ENCODE measurements at regions not wholly inside any gene's neighbourhood (a gene's known extent, or its start where the extent isn't known, plus 50 kb on each side); places are given as distances from the start of the nearest gene placed in this dataset.
"Not testable (repeated sequence)": the region's sequence is repeated elsewhere in the genome, so short reads cannot be mapped to it uniquely, and the experiment has no call there.

- Mint-ChIP-seq H3K4me3 (no peak overlapping the region), H3K27ac (no peak overlapping the region), H3K9me3 (no peaks in the 10 kb centered on the region), H3K4me1 (no peaks in the 10 kb centered on the region), H3K36me3 (no peaks in the 10 kb centered on the region), H3K27me3 (no peaks in the 10 kb centered on the region)
- POLR2A ChIA-PET = no interaction called here
- DNase-seq (no peak), ATAC-seq (ENCODE audit: low read depth) (no peak)
Observed at GRCh38 chr3:98690876-98691275, 72.3 kb upstream of the ST3GAL6 start.

- no peak for DNase-seq
- no peak for ATAC-seq (ENCODE audit: low read depth)
- POLR2A ChIA-PET = no interaction called here
- H3K4me3 Mint-ChIP-seq = no peak overlapping the region
- H3K27ac Mint-ChIP-seq = no peak overlapping the region
- no peaks in the 10 kb centered on the region for H3K4me1 Mint-ChIP-seq
- no peaks in the 10 kb centered on the region for H3K27me3 Mint-ChIP-seq
- no peaks in the 10 kb centered on the region for H3K9me3 Mint-ChIP-seq
- no peaks in the 10 kb centered on the region for H3K36me3 Mint-ChIP-seq
Observed at GRCh38 chr3:98691897-98692296, 71.2 kb upstream of the ST3GAL6 start.

GRCh38 chr3:98692787-98693473 is 70.2 kb upstream of the ST3GAL6 start:
- H3K4me3 Mint-ChIP-seq = no peak overlapping the region
- no peak overlapping the region for H3K27ac Mint-ChIP-seq
- POLR2A ChIA-PET = no interaction called here
- no peaks in the 10 kb centered on the region for H3K4me1 Mint-ChIP-seq
- no peaks in the 10 kb centered on the region for H3K36me3 Mint-ChIP-seq
- DNase-seq (no peak), ATAC-seq (ENCODE audit: low read depth) (no peak)
- H3K9me3 Mint-ChIP-seq = no peaks in the 10 kb centered on the region
- no peaks in the 10 kb centered on the region for H3K27me3 Mint-ChIP-seq

GRCh38 chr3:98695796-98696195 is 67.3 kb upstream of the ST3GAL6 start:
- ATAC-seq (ENCODE audit: low read depth) (no peak), DNase-seq (no peak)
- POLR2A ChIA-PET = no interaction called here
- no peak overlapping the region for H3K4me3 Mint-ChIP-seq
- H3K4me1 Mint-ChIP-seq = no peaks in the 10 kb centered on the region
- H3K36me3 Mint-ChIP-seq = no peaks in the 10 kb centered on the region
- no peak overlapping the region for H3K27ac Mint-ChIP-seq
- H3K9me3 Mint-ChIP-seq = no peaks in the 10 kb centered on the region
- H3K27me3 Mint-ChIP-seq = no peaks in the 10 kb centered on the region

GRCh38 chr3:98696296-98696695 is 66.8 kb upstream of the ST3GAL6 start:
- H3K27me3 Mint-ChIP-seq; H3K27ac Mint-ChIP-seq; H3K36me3 Mint-ChIP-seq; H3K9me3 Mint-ChIP-seq; POLR2A ChIA-PET; H3K4me3 Mint-ChIP-seq; DNase-seq; ATAC-seq (ENCODE audit: low read depth); H3K4me1 Mint-ChIP-seq: not testable (repeated sequence)

- Mint-ChIP-seq H3K27ac (no peak overlapping the region), H3K4me3 (no peak overlapping the region), H3K36me3 (no peaks in the 10 kb centered on the region), H3K9me3 (no peaks in the 10 kb centered on the region), H3K4me1 (no peaks in the 10 kb centered on the region), H3K27me3 (peaks cover 3% of the 10 kb centered on the region)
- DNase-seq = no peak
- ATAC-seq (ENCODE audit: low read depth) = no peak
- POLR2A ChIA-PET = no interaction called here
Observed at GRCh38 chr3:98697225-98697624, 65.9 kb upstream of the ST3GAL6 start.

- no peaks in the 10 kb centered on the region for H3K36me3 Mint-ChIP-seq
- no peak overlapping the region for H3K27ac Mint-ChIP-seq
- no peak for ATAC-seq (ENCODE audit: low read depth)
- no peaks in the 10 kb centered on the region for H3K9me3 Mint-ChIP-seq
- H3K27me3 Mint-ChIP-seq = peaks cover 3% of the 10 kb centered on the region
- no peak overlapping the region for H3K4me3 Mint-ChIP-seq
- no peaks in the 10 kb centered on the region for H3K4me1 Mint-ChIP-seq
- DNase-seq = no peak
- POLR2A ChIA-PET = no interaction called here
Observed at GRCh38 chr3:98699132-98699531, 64.0 kb upstream of the ST3GAL6 start.

GRCh38 chr3:98701071-98701675 is 62.0 kb upstream of the ST3GAL6 start:
- Mint-ChIP-seq H3K27me3 (peaks cover 3% of the 10 kb centered on the region), H3K27ac (no peak overlapping the region), H3K4me1 (no peaks in the 10 kb centered on the region), H3K36me3 (no peaks in the 10 kb centered on the region), H3K4me3 (no peak overlapping the region), H3K9me3 (no peaks in the 10 kb centered on the region)
- POLR2A ChIA-PET = no interaction called here
- no peak for ATAC-seq (ENCODE audit: low read depth)
- DNase-seq = no peak

- H3K4me1 Mint-ChIP-seq = no peaks in the 10 kb centered on the region
- ATAC-seq (ENCODE audit: low read depth) = no peak
- H3K36me3 Mint-ChIP-seq = no peaks in the 10 kb centered on the region
- H3K4me3 Mint-ChIP-seq = no peak overlapping the region
- POLR2A ChIA-PET = no interaction called here
- no peaks in the 10 kb centered on the region for H3K9me3 Mint-ChIP-seq
- DNase-seq = no peak
- no peak overlapping the region for H3K27ac Mint-ChIP-seq
- peaks cover 3% of the 10 kb centered on the region for H3K27me3 Mint-ChIP-seq
Observed at GRCh38 chr3:98702166-98702565, 61.0 kb upstream of the ST3GAL6 start.

- ATAC-seq (ENCODE audit: low read depth) (no peak), DNase-seq (no peak)
- no peak overlapping the region for H3K27ac Mint-ChIP-seq
- H3K9me3 Mint-ChIP-seq = no peaks in the 10 kb centered on the region
- peaks cover 3% of the 10 kb centered on the region for H3K27me3 Mint-ChIP-seq
- no peak overlapping the region for H3K4me3 Mint-ChIP-seq
- POLR2A ChIA-PET = no interaction called here
- H3K4me1 Mint-ChIP-seq = no peaks in the 10 kb centered on the region
- H3K36me3 Mint-ChIP-seq = no peaks in the 10 kb centered on the region
Observed at GRCh38 chr3:98705212-98705611, 57.9 kb upstream of the ST3GAL6 start.

GRCh38 chr3:98705694-98706093 is 57.4 kb upstream of the ST3GAL6 start:
- H3K9me3 Mint-ChIP-seq = no peaks in the 10 kb centered on the region
- H3K4me1 Mint-ChIP-seq = no peaks in the 10 kb centered on the region
- POLR2A ChIA-PET = no interaction called here
- H3K27me3 Mint-ChIP-seq = peaks cover 3% of the 10 kb centered on the region
- no peaks in the 10 kb centered on the region for H3K36me3 Mint-ChIP-seq
- no peak for DNase-seq
- H3K27ac Mint-ChIP-seq = no peak overlapping the region
- H3K4me3 Mint-ChIP-seq = no peak overlapping the region
- ATAC-seq (ENCODE audit: low read depth) = no peak

GRCh38 chr3:98708681-98709080 is 54.5 kb upstream of the ST3GAL6 start:
- DNase-seq; H3K4me3 Mint-ChIP-seq; H3K4me1 Mint-ChIP-seq; H3K36me3 Mint-ChIP-seq; H3K9me3 Mint-ChIP-seq; ATAC-seq (ENCODE audit: low read depth); H3K27ac Mint-ChIP-seq; H3K27me3 Mint-ChIP-seq; POLR2A ChIA-PET: not testable (repeated sequence)

- Mint-ChIP-seq H3K27me3 (peaks cover 2% of the 10 kb centered on the region), H3K36me3 (no peaks in the 10 kb centered on the region), H3K9me3 (no peaks in the 10 kb centered on the region), H3K27ac (no peak overlapping the region), H3K4me3 (no peak overlapping the region), H3K4me1 (no peaks in the 10 kb centered on the region)
- DNase-seq (no peak), ATAC-seq (ENCODE audit: low read depth) (no peak)
- POLR2A ChIA-PET = no interaction called here
Observed at GRCh38 chr3:98709441-98709840, 53.7 kb upstream of the ST3GAL6 start.

- Mint-ChIP-seq H3K27ac (no peak overlapping the region), H3K36me3 (no peaks in the 10 kb centered on the region), H3K27me3 (peaks cover 2% of the 10 kb centered on the region), H3K9me3 (no peaks in the 10 kb centered on the region), H3K4me3 (no peak overlapping the region), H3K4me1 (no peaks in the 10 kb centered on the region)
- POLR2A ChIA-PET = no interaction called here
- ATAC-seq (ENCODE audit: low read depth) (no peak), DNase-seq (no peak)
Observed at GRCh38 chr3:98710067-98710659, 53.0 kb upstream of the ST3GAL6 start.
